ENCODE measurements at regions not wholly inside any gene's neighbourhood (a gene's known extent, or its start where the extent isn't known, plus 50 kb on each side); places are given as distances from the start of the nearest gene placed in this dataset.

DNA sequence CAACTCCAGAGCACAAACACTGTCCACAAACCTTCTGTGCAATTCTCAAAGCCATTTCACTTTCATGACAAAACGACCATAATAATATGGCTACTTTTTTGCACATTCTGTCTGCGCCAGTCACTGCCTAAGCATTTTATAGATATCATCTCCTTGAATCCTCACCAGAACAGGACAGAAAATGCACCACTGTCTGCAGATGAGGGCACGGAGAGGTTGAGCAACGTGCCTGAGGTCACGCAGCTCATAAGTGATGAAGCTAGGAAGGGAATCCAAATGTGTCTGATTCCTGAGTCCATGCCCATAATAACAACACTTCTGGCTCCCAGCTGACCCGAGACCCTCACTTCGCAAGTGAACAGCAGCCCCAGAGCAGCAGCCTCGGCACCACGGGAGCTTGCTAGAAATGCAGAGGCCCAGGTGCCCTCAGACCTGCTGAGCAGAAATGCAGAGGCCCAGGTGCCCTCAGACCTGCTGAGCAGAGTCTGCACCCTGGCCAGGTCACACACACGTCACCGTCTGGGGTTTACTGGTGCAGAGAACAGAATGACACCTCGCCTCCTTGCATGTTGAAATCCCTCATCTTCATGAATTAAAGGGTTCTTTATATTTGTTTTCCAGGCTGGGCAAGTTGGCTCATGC is 265.2 kb downstream of the BMP7 start:
- TF ChIP-seq, protein P1, sequence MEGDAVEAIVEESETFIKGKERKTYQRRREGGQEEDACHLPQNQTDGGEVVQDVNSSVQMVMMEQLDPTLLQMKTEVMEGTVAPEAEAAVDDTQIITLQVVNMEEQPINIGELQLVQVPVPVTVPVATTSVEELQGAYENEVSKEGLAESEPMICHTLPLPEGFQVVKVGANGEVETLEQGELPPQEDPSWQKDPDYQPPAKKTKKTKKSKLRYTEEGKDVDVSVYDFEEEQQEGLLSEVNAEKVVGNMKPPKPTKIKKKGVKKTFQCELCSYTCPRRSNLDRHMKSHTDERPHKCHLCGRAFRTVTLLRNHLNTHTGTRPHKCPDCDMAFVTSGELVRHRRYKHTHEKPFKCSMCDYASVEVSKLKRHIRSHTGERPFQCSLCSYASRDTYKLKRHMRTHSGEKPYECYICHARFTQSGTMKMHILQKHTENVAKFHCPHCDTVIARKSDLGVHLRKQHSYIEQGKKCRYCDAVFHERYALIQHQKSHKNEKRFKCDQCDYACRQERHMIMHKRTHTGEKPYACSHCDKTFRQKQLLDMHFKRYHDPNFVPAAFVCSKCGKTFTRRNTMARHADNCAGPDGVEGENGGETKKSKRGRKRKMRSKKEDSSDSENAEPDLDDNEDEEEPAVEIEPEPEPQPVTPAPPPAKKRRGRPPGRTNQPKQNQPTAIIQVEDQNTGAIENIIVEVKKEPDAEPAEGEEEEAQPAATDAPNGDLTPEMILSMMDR (IDR thresholded peaks at IDR 0.05 in 2 of 3, conservative IDR thresholded peaks at IDR 0.05 in 1 of 3; ENCODE audit: borderline replicate concordance in 1 of 3, insufficient read depth in 1 of 3, low read depth in 2 of 3, low read length in 2 of 3) = no peak
- TF ChIP-seq POLR2A (IDR thresholded peaks at IDR 0.05; ENCODE audit: borderline replicate concordance, extremely low read depth, insufficient read depth, insufficient read length) = no peak
- TF ChIP-seq SRF (IDR thresholded peaks at IDR 0.05; ENCODE audit: low read depth) = no peak
- TF ChIP-seq, protein P2, sequence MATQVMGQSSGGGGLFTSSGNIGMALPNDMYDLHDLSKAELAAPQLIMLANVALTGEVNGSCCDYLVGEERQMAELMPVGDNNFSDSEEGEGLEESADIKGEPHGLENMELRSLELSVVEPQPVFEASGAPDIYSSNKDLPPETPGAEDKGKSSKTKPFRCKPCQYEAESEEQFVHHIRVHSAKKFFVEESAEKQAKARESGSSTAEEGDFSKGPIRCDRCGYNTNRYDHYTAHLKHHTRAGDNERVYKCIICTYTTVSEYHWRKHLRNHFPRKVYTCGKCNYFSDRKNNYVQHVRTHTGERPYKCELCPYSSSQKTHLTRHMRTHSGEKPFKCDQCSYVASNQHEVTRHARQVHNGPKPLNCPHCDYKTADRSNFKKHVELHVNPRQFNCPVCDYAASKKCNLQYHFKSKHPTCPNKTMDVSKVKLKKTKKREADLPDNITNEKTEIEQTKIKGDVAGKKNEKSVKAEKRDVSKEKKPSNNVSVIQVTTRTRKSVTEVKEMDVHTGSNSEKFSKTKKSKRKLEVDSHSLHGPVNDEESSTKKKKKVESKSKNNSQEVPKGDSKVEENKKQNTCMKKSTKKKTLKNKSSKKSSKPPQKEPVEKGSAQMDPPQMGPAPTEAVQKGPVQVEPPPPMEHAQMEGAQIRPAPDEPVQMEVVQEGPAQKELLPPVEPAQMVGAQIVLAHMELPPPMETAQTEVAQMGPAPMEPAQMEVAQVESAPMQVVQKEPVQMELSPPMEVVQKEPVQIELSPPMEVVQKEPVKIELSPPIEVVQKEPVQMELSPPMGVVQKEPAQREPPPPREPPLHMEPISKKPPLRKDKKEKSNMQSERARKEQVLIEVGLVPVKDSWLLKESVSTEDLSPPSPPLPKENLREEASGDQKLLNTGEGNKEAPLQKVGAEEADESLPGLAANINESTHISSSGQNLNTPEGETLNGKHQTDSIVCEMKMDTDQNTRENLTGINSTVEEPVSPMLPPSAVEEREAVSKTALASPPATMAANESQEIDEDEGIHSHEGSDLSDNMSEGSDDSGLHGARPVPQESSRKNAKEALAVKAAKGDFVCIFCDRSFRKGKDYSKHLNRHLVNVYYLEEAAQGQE (IDR thresholded peaks at IDR 0.05; ENCODE audit: low read depth) = no peak
- TF ChIP-seq SP1 (IDR thresholded peaks at IDR 0.05; ENCODE audit: low read depth) = no peak
- TF ChIP-seq, protein P3, sequence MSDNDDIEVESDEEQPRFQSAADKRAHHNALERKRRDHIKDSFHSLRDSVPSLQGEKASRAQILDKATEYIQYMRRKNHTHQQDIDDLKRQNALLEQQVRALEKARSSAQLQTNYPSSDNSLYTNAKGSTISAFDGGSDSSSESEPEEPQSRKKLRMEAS (IDR thresholded peaks at IDR 0.05) = no peak
- TF ChIP-seq, protein P4, sequence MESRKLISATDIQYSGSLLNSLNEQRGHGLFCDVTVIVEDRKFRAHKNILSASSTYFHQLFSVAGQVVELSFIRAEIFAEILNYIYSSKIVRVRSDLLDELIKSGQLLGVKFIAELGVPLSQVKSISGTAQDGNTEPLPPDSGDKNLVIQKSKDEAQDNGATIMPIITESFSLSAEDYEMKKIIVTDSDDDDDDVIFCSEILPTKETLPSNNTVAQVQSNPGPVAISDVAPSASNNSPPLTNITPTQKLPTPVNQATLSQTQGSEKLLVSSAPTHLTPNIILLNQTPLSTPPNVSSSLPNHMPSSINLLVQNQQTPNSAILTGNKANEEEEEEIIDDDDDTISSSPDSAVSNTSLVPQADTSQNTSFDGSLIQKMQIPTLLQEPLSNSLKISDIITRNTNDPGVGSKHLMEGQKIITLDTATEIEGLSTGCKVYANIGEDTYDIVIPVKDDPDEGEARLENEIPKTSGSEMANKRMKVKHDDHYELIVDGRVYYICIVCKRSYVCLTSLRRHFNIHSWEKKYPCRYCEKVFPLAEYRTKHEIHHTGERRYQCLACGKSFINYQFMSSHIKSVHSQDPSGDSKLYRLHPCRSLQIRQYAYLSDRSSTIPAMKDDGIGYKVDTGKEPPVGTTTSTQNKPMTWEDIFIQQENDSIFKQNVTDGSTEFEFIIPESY (IDR thresholded peaks at IDR 0.05; ENCODE audit: extremely low read depth, insufficient replicate concordance, low read length) = no peak
- no peak for TF ChIP-seq FOSL1 (IDR thresholded peaks at IDR 0.05; ENCODE audit: low read depth)
- no peak for TF ChIP-seq CBX3 (IDR thresholded peaks at IDR 0.05; ENCODE audit: low read depth)
- no peak for TF ChIP-seq YY1 (IDR thresholded peaks at IDR 0.05; ENCODE audit: extremely low read depth, insufficient replicate concordance, low read depth, low read length)
- no peak for TF ChIP-seq ELF1 (IDR thresholded peaks at IDR 0.05; ENCODE audit: borderline replicate concordance, low read depth)
